HG03103 (cell line): ENCODE measurements at regions not wholly inside any gene's neighbourhood (a gene's known extent, or its start where the extent isn't known, plus 50 kb on each side); places are given as distances from the start of the nearest gene placed in this dataset.

Experiments used
- ATAC-seq: cut with Tn5 transposase; IDR thresholded peaks from one replicate; pipeline ENCODE4 v1.9.1; 2021; ENCODE audit warnings: low read depth; ENCODE audit not compliant: unreplicated experiment

- ATAC-seq: no peak
Observed at GRCh38 chr14:38430522-38430921, 174.6 kb upstream of the CLEC14A start.

- ATAC-seq: no peak
Observed at GRCh38 chr14:38425324-38425976, 169.6 kb upstream of the CLEC14A start.

DNA sequence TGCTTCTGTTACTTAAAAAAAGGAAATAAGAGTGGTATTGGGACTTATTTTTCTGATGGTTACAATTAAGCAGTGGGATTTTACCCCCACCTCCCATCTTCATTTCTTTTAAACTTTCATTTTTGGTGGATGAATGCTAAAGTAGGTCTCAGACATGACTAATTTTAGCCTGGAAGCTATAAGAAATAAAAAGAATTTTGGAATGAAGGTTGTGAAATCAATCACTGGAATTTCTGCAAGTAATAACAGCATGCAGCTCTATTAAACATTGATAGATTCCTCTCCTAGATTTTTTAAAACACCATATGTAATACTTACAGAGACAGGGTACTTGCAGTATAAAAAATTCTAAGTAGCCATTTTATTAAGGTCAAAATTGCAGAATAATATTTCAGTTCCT, 164.2 kb upstream of the CLEC14A start:
- ATAC-seq: no peak

- no peak for ATAC-seq
Observed at GRCh38 chr14:38419579-38419978, 163.7 kb upstream of the CLEC14A start.

DNA sequence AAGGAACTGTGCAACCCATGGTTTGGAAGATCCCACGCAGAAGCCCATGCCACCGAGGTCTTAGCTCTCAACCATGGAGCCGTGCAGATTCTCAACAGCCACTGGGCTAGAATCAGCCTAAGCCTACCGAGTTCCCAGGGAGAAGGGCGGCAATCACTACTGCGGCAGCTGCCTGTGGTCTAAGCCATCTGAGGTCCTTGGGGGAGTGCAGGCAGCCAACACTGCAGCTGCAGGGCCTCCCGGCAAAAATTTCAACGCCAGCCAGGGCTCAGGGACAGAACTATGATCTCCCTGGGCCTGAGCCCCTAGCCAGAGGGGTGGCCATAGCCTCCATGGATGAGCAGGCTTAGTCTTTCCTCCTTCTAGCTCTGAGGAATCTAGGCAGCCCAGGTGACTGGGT, 156.8 kb upstream of the CLEC14A start:
- ATAC-seq: no peak

- ATAC-seq: no peak
Observed at GRCh38 chr14:38410442-38410841, 154.5 kb upstream of the CLEC14A start.

GRCh38 chr14:38409071-38409705, 153.3 kb upstream of the CLEC14A start:
- ATAC-seq: no peak

- no peak for ATAC-seq
Observed at GRCh38 chr14:38405851-38406635, 150.2 kb upstream of the CLEC14A start.

DNA sequence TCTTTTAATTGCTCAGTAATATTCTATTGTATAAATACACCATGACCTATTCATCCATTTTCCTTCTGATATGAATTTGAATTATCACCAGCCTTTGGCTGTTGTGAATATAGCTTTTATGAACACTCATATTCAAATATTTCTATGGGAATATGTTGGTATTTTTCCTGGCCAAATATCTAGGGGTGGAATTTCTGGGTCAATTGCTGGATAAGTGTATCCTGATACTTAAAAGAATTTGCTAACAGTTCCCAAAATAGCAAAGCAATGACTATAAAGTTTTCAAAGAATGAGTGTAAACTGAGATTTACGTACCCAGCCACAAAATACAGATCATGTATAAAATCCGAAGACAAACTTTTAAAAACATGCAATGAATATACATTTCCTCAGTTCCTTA, 148.7 kb upstream of the CLEC14A start:
- no peak for ATAC-seq

- no peak for ATAC-seq
Observed at GRCh38 chr14:38404100-38404541, 148.2 kb upstream of the CLEC14A start.

DNA sequence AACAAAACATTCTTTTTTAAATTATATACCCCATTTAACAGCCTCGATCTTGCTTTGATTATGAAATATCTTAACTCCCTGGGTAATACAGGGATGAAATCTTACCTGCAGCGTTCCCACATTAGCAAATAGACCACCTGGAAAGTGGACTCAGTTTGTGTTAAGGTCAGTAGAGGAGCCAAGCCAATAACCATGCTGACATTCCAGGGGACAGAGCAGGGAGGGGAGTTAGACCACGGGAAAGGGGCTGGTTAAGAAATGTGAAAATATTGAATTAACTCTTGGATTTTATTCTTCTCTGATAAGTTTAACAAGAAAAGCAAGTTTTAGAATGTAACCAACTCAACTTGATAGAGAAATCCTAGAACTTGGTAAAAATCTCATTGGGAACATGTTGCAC, 144.9 kb upstream of the CLEC14A start:
- no peak for ATAC-seq

- no peak for ATAC-seq
Observed at GRCh38 chr14:38399652-38400051, 143.8 kb upstream of the CLEC14A start.

DNA sequence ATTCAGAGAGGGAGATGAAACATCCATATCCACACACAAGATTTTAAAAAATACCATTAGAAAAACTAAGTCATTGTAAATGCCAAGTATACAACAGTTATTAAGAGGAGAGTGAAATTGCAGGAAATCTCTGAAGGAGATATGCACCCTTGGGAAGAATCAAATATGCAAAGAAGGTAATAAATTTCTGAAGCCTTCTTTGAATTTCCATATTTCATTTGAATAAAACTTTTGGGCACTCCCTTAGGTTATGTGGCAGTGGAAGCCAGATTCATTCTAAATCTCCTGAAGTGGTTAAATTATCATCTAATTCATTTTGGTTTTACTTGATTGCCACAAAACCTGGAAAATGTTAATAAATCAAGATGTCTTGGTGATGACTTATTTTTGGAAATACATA, 138.9 kb upstream of the CLEC14A start:
- ATAC-seq: no peak

- ATAC-seq: no peak
Observed at GRCh38 chr14:38394064-38394463, 138.2 kb upstream of the CLEC14A start.

- no peak for ATAC-seq
Observed at GRCh38 chr14:38391334-38391733, 135.4 kb upstream of the CLEC14A start.

GRCh38 chr14:38389681-38390080, 133.8 kb upstream of the CLEC14A start:
- no peak for ATAC-seq

- ATAC-seq: no peak
Observed at GRCh38 chr14:38387821-38388220, 131.9 kb upstream of the CLEC14A start.

GRCh38 chr14:38385836-38386235, 129.9 kb upstream of the CLEC14A start:
- no peak for ATAC-seq

DNA sequence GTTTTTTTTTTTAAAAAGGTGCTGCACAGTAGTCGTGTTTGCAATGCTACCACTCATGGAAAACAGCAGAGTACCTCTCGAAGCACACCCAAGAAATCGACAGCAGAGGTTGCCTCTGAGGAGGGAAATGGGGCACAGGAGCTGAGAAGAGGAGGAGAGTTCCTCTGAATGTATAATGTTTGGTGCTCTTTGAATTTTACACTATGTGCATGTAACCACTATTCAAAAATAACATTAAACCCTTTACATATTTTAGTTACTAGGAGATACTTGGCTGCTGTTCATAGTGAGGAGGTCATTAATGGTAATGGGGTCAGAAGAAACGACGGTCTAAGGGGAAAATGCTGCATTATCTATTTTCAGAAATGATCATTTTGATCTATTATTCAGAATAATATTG, 129.4 kb upstream of the CLEC14A start:
- ATAC-seq: no peak

GRCh38 chr14:38384741-38385140, 128.8 kb upstream of the CLEC14A start:
- ATAC-seq: no peak

- ATAC-seq: no peak
Observed at GRCh38 chr14:38367922-38368321, 112.0 kb upstream of the CLEC14A start.

DNA sequence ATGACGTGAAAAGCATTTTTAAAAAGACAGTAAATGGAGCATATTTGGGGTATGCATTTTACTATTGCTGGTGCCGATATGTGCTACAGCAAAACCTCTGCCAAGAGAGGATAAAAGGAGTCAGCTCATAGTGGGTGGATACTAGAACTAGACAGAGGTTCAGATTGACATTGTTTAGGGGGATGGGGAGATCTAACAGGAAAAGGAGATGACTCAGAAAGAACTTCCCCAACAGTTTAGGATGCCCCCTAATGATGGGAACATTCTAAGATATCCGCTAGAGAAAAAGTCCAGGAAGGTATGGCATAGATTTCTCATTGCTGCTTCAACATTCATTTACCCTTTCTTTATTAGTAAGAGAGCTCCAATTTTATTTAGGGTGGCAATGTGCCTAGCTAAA, 110.5 kb upstream of the CLEC14A start:
- no peak for ATAC-seq
